ENCODE measurements at regions not wholly inside any gene's neighbourhood (a gene's known extent, or its start where the extent isn't known, plus 50 kb on each side); places are given as distances from the start of the nearest gene placed in this dataset.

DNA sequence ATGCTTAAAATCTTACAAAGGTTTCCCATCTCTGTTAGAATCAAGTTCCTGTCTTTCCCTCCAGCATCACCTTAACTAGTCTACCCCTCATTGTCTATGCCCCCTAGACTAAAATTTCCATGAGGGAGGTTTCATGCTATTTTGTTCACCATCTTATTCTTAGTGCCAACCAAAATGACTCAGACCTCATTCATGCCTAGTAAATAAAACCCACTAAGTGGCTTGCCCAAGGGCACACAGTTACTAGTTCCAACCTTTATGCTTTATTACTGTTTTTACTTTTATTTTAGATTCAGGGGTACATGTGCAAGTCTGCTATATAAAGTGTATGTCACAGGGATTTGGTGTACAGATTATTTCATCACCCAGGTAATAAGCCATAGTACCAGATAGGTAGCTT, 469.1 kb upstream of the FAT3 start:
- no TSS peak for BruUV-seq (replicated peaks)
- CTCF ChIA-PET: no interaction called here
- no peak overlapping the region for H3K27ac ChIP-seq (ENCODE audit: low read depth, low read length, poor library complexity, severe bottlenecking)
- intact Hi-C loops (cut with micrococcal nuclease; ENCODE audit: unreplicated experiment): no loop called here
- no peak for TF ChIP-seq EZH2 (IDR thresholded peaks at IDR 0.05; ENCODE audit: borderline replicate concordance, low read depth, low read length, poor library complexity, severe bottlenecking)
- TF ChIP-seq, protein P1, sequence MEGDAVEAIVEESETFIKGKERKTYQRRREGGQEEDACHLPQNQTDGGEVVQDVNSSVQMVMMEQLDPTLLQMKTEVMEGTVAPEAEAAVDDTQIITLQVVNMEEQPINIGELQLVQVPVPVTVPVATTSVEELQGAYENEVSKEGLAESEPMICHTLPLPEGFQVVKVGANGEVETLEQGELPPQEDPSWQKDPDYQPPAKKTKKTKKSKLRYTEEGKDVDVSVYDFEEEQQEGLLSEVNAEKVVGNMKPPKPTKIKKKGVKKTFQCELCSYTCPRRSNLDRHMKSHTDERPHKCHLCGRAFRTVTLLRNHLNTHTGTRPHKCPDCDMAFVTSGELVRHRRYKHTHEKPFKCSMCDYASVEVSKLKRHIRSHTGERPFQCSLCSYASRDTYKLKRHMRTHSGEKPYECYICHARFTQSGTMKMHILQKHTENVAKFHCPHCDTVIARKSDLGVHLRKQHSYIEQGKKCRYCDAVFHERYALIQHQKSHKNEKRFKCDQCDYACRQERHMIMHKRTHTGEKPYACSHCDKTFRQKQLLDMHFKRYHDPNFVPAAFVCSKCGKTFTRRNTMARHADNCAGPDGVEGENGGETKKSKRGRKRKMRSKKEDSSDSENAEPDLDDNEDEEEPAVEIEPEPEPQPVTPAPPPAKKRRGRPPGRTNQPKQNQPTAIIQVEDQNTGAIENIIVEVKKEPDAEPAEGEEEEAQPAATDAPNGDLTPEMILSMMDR (conservative IDR thresholded peaks at IDR 0.05; ENCODE audit: low read depth, low read length): no peak
- H3K4me3 ChIP-seq (ENCODE audit: low read depth, low read length, poor library complexity, severe bottlenecking): no peak overlapping the region
- DNase-seq (ENCODE audit: low spot score): no peak
- no peaks in the 10 kb centered on the region for H3K9me3 ChIP-seq (ENCODE audit: low read depth, low read length, poor library complexity, severe bottlenecking)
- H3K36me3 ChIP-seq (ENCODE audit: insufficient read depth, low read length, poor library complexity, severe bottlenecking): no peaks in the 10 kb centered on the region
- no peaks in the 10 kb centered on the region for H3K4me1 ChIP-seq (ENCODE audit: insufficient read depth, low read length, poor library complexity, severe bottlenecking)
- no peaks in the 10 kb centered on the region for H3K27me3 ChIP-seq (replicated peaks; ENCODE audit: insufficient read depth, low read depth, low read length, poor library complexity)
- POLR2A ChIA-PET (ENCODE audit: low non-redundant PET): no interaction called here

DNA sequence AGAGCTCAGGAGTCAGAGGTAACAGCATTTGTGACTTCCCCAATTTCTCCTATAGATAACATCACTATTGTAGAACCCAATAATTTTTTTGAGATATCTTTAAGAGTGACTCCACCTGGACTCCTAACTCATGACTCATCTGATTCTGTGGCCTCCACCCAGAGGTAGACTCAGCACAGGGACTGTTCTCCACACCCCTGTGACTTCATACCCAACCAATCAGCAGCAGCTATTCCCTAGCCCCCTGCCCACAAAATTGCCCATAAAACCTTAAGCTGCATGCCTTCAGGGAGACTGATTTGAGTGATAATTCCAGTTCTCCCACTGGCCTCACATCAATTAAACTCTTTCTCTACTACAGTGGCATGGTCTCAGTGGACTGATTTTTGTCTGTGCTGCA, 475.4 kb upstream of the FAT3 start:
- no peak overlapping the region for H3K27ac ChIP-seq (ENCODE audit: low read depth, low read length, poor library complexity, severe bottlenecking)
- no TSS peak for BruUV-seq (replicated peaks)
- H3K4me1 ChIP-seq (ENCODE audit: insufficient read depth, low read length, poor library complexity, severe bottlenecking): no peaks in the 10 kb centered on the region
- CTCF ChIA-PET: no interaction called here
- intact Hi-C loops (cut with micrococcal nuclease; ENCODE audit: unreplicated experiment): no loop called here
- TF ChIP-seq EZH2 (IDR thresholded peaks at IDR 0.05; ENCODE audit: borderline replicate concordance, low read depth, low read length, poor library complexity, severe bottlenecking): no peak
- TF ChIP-seq, protein P1 (conservative IDR thresholded peaks at IDR 0.05; ENCODE audit: low read depth, low read length): no peak
- no peaks in the 10 kb centered on the region for H3K9me3 ChIP-seq (ENCODE audit: low read depth, low read length, poor library complexity, severe bottlenecking)
- DNase-seq (ENCODE audit: low spot score): no peak
- no peak overlapping the region for H3K4me3 ChIP-seq (ENCODE audit: low read depth, low read length, poor library complexity, severe bottlenecking)
- H3K27me3 ChIP-seq (replicated peaks; ENCODE audit: insufficient read depth, low read depth, low read length, poor library complexity): no peaks in the 10 kb centered on the region
- POLR2A ChIA-PET (ENCODE audit: low non-redundant PET): no interaction called here
- H3K36me3 ChIP-seq (ENCODE audit: insufficient read depth, low read length, poor library complexity, severe bottlenecking): no peaks in the 10 kb centered on the region

DNA sequence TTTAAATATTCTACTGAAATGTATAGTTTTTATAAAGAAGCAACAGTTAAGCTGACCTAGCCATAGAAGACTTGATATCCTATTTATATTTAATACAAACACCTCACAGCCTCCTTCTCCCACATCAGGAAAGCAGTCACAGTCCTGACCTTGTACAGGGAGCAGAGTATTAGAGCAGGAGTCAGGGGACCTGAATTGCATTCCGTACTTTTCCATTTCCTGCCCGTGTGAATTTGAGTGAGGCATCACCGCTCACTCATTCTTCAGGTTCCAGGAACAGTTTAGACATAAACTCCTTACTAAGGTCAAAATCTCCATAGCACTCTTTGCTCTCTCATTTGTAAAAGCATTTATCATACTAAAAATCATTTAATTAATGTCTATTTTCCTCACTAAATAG, 482.5 kb upstream of the FAT3 start:
- H3K27me3 ChIP-seq (replicated peaks; ENCODE audit: insufficient read depth, low read depth, low read length, poor library complexity): no peaks in the 10 kb centered on the region
- no peak overlapping the region for H3K4me3 ChIP-seq (ENCODE audit: low read depth, low read length, poor library complexity, severe bottlenecking)
- CTCF ChIA-PET: no interaction called here
- H3K27ac ChIP-seq (ENCODE audit: low read depth, low read length, poor library complexity, severe bottlenecking): no peak overlapping the region
- TF ChIP-seq, protein P1 (conservative IDR thresholded peaks at IDR 0.05; ENCODE audit: low read depth, low read length): no peak
- TF ChIP-seq EZH2 (IDR thresholded peaks at IDR 0.05; ENCODE audit: borderline replicate concordance, low read depth, low read length, poor library complexity, severe bottlenecking): no peak
- no peaks in the 10 kb centered on the region for H3K36me3 ChIP-seq (ENCODE audit: insufficient read depth, low read length, poor library complexity, severe bottlenecking)
- no TSS peak for BruUV-seq (replicated peaks)
- DNase-seq (ENCODE audit: low spot score): no peak
- POLR2A ChIA-PET (ENCODE audit: low non-redundant PET): no interaction called here
- no peaks in the 10 kb centered on the region for H3K9me3 ChIP-seq (ENCODE audit: low read depth, low read length, poor library complexity, severe bottlenecking)
- no peaks in the 10 kb centered on the region for H3K4me1 ChIP-seq (ENCODE audit: insufficient read depth, low read length, poor library complexity, severe bottlenecking)
- intact Hi-C loops (cut with micrococcal nuclease; ENCODE audit: unreplicated experiment): no loop called here
